GM12865 (cell line): ENCODE measurements at regions not wholly inside any gene's neighbourhood (a gene's known extent, or its start where the extent isn't known, plus 50 kb on each side); places are given as distances from the start of the nearest gene placed in this dataset.
"Not testable (repeated sequence)": the region's sequence is repeated elsewhere in the genome, so short reads cannot be mapped to it uniquely, and the experiment has no call there.

Experiments used
- DNase-seq: peaks from one replicate; pipeline ENCODE4 v3.0.0; 2010; ENCODE audit warnings: low read depth
- H3K4me3 ChIP-seq: 2 replicates; pipeline ENCODE4 v1.5.1; 2011; ENCODE audit warnings: mild to moderate bottlenecking, low read depth, low read length, control low read depth
- CTCF ChIP-seq: IDR thresholded peaks from 2 replicates; pipeline ENCODE4 v1.5.1; 2011; ENCODE audit warnings: low read length, control low read depth, low read depth, inconsistent platforms; ENCODE audit not compliant: insufficient read depth; ENCODE audit errors: missing control alignments

GRCh38 chr10:130353928-130354572 lies 217.9 kb downstream of the GLRX3 start:
- DNase-seq, result no peak
- no peak overlapping the region for H3K4me3 ChIP-seq
- no peak for TF ChIP-seq CTCF

GRCh38 chr10:130354573-130354954 lies 218.4 kb downstream of the GLRX3 start:
- DNase-seq, result no peak
- no peak for TF ChIP-seq CTCF
- H3K4me3 ChIP-seq, result no peak overlapping the region

GRCh38 chr10:130354976-130355795 lies 219.0 kb downstream of the GLRX3 start:
- no peak for TF ChIP-seq CTCF
- DNase-seq, result no peak

GRCh38 chr10:130356429-130356828 lies 220.2 kb downstream of the GLRX3 start:
- not testable (repeated sequence) for H3K4me3 ChIP-seq, DNase-seq

More at GRCh38 chr10:130354976-130355795, 219.0 kb downstream of the GLRX3 start:
- no peak overlapping the region for H3K4me3 ChIP-seq

- no peak overlapping the region for H3K4me3 ChIP-seq
- TF ChIP-seq CTCF, result no peak
- no peak for DNase-seq
These were observed 221.0 kb downstream of the GLRX3 start for GRCh38 chr10:130357226-130357625.

- no peak for TF ChIP-seq CTCF
- no peak for DNase-seq
- H3K4me3 ChIP-seq, result no peak overlapping the region
These were observed 221.8 kb downstream of the GLRX3 start for GRCh38 chr10:130357951-130358350.

GRCh38 chr10:130358981-130359650 lies 222.9 kb downstream of the GLRX3 start:
- H3K4me3 ChIP-seq, result no peak overlapping the region
- TF ChIP-seq CTCF, result no peak
- DNase-seq, result no peak
